NCI-H187 (cell line): ENCODE measurements at regions not wholly inside any gene's neighbourhood (a gene's known extent, or its start where the extent isn't known, plus 50 kb on each side); places are given as distances from the start of the nearest gene placed in this dataset.
"Not testable (repeated sequence)": the region's sequence is repeated elsewhere in the genome, so short reads cannot be mapped to it uniquely, and the experiment has no call there.

Experiments used
- DNase-seq, 2 experiments: peaks; one replicate each; lab custom pipeline; 2025; lab: John Stamatoyannopoulos, UW

GRCh38 chr6:141969768-141970415 lies 162.8 kb upstream of the GJE1 start:
- not testable (repeated sequence) for DNase-seq

- no peak for DNase-seq
Observed at GRCh38 chr6:141969201-141969600, 163.5 kb upstream of the GJE1 start.

GRCh38 chr6:141968632-141969031 lies 164.1 kb upstream of the GJE1 start:
- DNase-seq, result no peak

GRCh38 chr6:141965016-141965545 lies 167.6 kb upstream of the GJE1 start:
- no peak for DNase-seq

GRCh38 chr6:141963543-141964295 lies 169.0 kb upstream of the GJE1 start:
- DNase-seq, result no peak

- no peak for DNase-seq
Observed at GRCh38 chr6:141957271-141957670, 175.5 kb upstream of the GJE1 start.

GRCh38 chr6:141956868-141957267 lies 175.9 kb upstream of the GJE1 start:
- DNase-seq, result no peak

GRCh38 chr6:141956046-141956761 lies 176.5 kb upstream of the GJE1 start:
- DNase-seq, result no peak

GRCh38 chr6:141953072-141953471 lies 179.7 kb upstream of the GJE1 start:
- DNase-seq, result no peak

- DNase-seq, result no peak
Observed at GRCh38 chr6:141946502-141946901, 186.2 kb upstream of the GJE1 start.

GRCh38 chr6:141938664-141939063 lies 194.1 kb upstream of the GJE1 start:
- no peak for DNase-seq

- no peak for DNase-seq
Observed at GRCh38 chr6:141932685-141933084, 200.0 kb upstream of the GJE1 start.

- not testable (repeated sequence) for DNase-seq
Observed at GRCh38 chr6:141926200-141926900, 206.4 kb upstream of the GJE1 start.

GRCh38 chr6:141925001-141925400 lies 207.7 kb upstream of the GJE1 start:
- DNase-seq, result no peak

GRCh38 chr6:141922898-141923297 lies 209.8 kb upstream of the GJE1 start:
- no peak for DNase-seq

GRCh38 chr6:141916682-141917505 lies 215.8 kb upstream of the GJE1 start:
- not testable (repeated sequence) for DNase-seq

GRCh38 chr6:141914646-141915045 lies 218.1 kb upstream of the GJE1 start:
- DNase-seq, result no peak

GRCh38 chr6:141906569-141907080 lies 226.1 kb upstream of the GJE1 start:
- no peak for DNase-seq

- no peak for DNase-seq
Observed at GRCh38 chr6:141890661-141891060, 242.1 kb upstream of the GJE1 start.

- no peak for DNase-seq
Observed at GRCh38 chr6:141884850-141885249, 247.9 kb upstream of the GJE1 start.

GRCh38 chr6:141878686-141879085 lies 254.0 kb upstream of the GJE1 start:
- DNase-seq, result no peak
